ENCODE measurements at regions not wholly inside any gene's neighbourhood (a gene's known extent, or its start where the extent isn't known, plus 50 kb on each side); places are given as distances from the start of the nearest gene placed in this dataset.

- no peaks in the 10 kb centered on the region for H3F3A ChIP-seq (ENCODE audit: low read length, unreplicated experiment)
- peaks cover 3% of the 10 kb centered on the region for H3K4me1 ChIP-seq (ENCODE audit: insufficient read depth, low read length)
- H3K27ac ChIP-seq (ENCODE audit: low read length) = no peak overlapping the region
- CTCF ChIA-PET = no interaction called here
- no TSS peak for BruUV-seq (replicated peaks)
- intact Hi-C loops (cut with micrococcal nuclease) = no loop called here
- ATAC-seq = no peak
- H3K9ac ChIP-seq (ENCODE audit: low read length) = no peak overlapping the region
- H2AFZ ChIP-seq (ENCODE audit: low read length) = no peak overlapping the region
- no peaks in the 10 kb centered on the region for H3K9me3 ChIP-seq (ENCODE audit: low read length)
- no peaks in the 10 kb centered on the region for H4K20me1 ChIP-seq (ENCODE audit: low read length)
- TF ChIP-seq EZH2 (IDR thresholded peaks at IDR 0.05; ENCODE audit: low read length, unreplicated experiment) (no peak), EZH2phosphoT487 (IDR thresholded peaks at IDR 0.05; ENCODE audit: borderline replicate concordance, low read length) (no peak)
- TF ChIP-seq, protein P1, sequence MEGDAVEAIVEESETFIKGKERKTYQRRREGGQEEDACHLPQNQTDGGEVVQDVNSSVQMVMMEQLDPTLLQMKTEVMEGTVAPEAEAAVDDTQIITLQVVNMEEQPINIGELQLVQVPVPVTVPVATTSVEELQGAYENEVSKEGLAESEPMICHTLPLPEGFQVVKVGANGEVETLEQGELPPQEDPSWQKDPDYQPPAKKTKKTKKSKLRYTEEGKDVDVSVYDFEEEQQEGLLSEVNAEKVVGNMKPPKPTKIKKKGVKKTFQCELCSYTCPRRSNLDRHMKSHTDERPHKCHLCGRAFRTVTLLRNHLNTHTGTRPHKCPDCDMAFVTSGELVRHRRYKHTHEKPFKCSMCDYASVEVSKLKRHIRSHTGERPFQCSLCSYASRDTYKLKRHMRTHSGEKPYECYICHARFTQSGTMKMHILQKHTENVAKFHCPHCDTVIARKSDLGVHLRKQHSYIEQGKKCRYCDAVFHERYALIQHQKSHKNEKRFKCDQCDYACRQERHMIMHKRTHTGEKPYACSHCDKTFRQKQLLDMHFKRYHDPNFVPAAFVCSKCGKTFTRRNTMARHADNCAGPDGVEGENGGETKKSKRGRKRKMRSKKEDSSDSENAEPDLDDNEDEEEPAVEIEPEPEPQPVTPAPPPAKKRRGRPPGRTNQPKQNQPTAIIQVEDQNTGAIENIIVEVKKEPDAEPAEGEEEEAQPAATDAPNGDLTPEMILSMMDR (conservative IDR thresholded peaks at IDR 0.05; ENCODE audit: low read depth, low read length) = no peak
- H3K36me3 ChIP-seq (ENCODE audit: low read depth, low read length) = no peaks in the 10 kb centered on the region
- H3K4me2 ChIP-seq (ENCODE audit: low read length) = no peak overlapping the region
- H3K79me2 ChIP-seq (ENCODE audit: low read length) = no peaks in the 10 kb centered on the region
- POLR2A ChIA-PET (ENCODE audit: unreplicated experiment) = no interaction called here
- DNase-seq = no peak
- H3K4me3 ChIP-seq (ENCODE audit: low read length) = no peak overlapping the region
- H3K9me2 ChIP-seq (replicated peaks; ENCODE audit: low read length) = no peaks in the 10 kb centered on the region
- H3K27me3 ChIP-seq (ENCODE audit: low read length) = no peaks in the 10 kb centered on the region
Measured at GRCh38 chr12:89206390-89206789, 145.9 kb downstream of the DUSP6 start.

DNA sequence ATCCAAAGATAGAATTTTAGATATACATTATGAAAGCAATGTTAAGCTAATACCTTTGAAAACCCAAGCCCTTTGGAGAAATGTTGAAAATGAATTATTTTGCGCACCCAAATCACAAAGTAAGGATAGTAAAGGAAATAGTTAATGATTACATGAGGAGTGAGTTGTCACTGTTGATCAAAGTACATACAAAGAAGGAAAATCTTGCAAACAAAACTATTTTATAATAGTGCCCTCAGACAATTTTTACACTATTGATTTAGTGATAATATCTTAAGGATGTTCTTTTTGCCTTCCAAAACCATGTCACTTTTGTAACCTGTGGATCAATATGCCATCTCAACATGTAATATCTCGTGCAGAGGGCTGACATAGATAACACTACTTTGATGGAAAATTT lies 146.8 kb downstream of the DUSP6 start:
- TF ChIP-seq EZH2 (IDR thresholded peaks at IDR 0.05; ENCODE audit: low read length, unreplicated experiment) = no peak
- TF ChIP-seq, protein P1 (conservative IDR thresholded peaks at IDR 0.05; ENCODE audit: low read depth, low read length) = no peak
- BruUV-seq (replicated peaks) = no TSS peak
- Histone ChIP-seq H3K36me3 (ENCODE audit: low read depth, low read length) (no peaks in the 10 kb centered on the region), H3K9me2 (replicated peaks; ENCODE audit: low read length) (no peaks in the 10 kb centered on the region), H3K4me3 (ENCODE audit: low read length) (no peak overlapping the region), H3F3A (ENCODE audit: low read length, unreplicated experiment) (no peaks in the 10 kb centered on the region), H3K27ac (ENCODE audit: low read length) (no peak overlapping the region), H3K4me2 (ENCODE audit: low read length) (no peak overlapping the region), H3K27me3 (ENCODE audit: low read length) (no peaks in the 10 kb centered on the region), H3K4me1 (ENCODE audit: insufficient read depth, low read length) (no peaks in the 10 kb centered on the region), H3K9me3 (ENCODE audit: low read length) (no peaks in the 10 kb centered on the region), H3K79me2 (ENCODE audit: low read length) (no peaks in the 10 kb centered on the region), H4K20me1 (ENCODE audit: low read length) (no peaks in the 10 kb centered on the region), H2AFZ (ENCODE audit: low read length) (no peak overlapping the region), H3K9ac (ENCODE audit: low read length) (no peak overlapping the region)
- ChIA-PET POLR2A (ENCODE audit: unreplicated experiment) (no interaction called here), CTCF (no interaction called here)
- no peak for DNase-seq
- intact Hi-C loops (cut with micrococcal nuclease) = no loop called here
- ATAC-seq = no peak

GRCh38 chr12:89203144-89203543 lies 149.2 kb downstream of the DUSP6 start:
- intact Hi-C loops (cut with micrococcal nuclease) = no loop called here
- no peaks in the 10 kb centered on the region for H3K79me2 ChIP-seq (ENCODE audit: low read length)
- no peak overlapping the region for H3K9ac ChIP-seq (ENCODE audit: low read length)
- POLR2A ChIA-PET (ENCODE audit: unreplicated experiment) = interaction anchor here (0.6 kb wide), 1 partner anchor 307 kb away, joined by 3 read pairs; no protein-coding TSS in a partner anchor
- H3K27me3 ChIP-seq (ENCODE audit: low read length) = no peaks in the 10 kb centered on the region
- H4K20me1 ChIP-seq (ENCODE audit: low read length) = no peaks in the 10 kb centered on the region
- ATAC-seq = no peak
- CTCF ChIA-PET = no interaction called here
- H3K9me3 ChIP-seq (ENCODE audit: low read length) = no peaks in the 10 kb centered on the region
- DNase-seq = no peak
- no peak overlapping the region for H3K4me3 ChIP-seq (ENCODE audit: low read length)
- no peak overlapping the region for H3K27ac ChIP-seq (ENCODE audit: low read length)
- H3K4me1 ChIP-seq (ENCODE audit: insufficient read depth, low read length) = no peaks in the 10 kb centered on the region
- H3F3A ChIP-seq (ENCODE audit: low read length, unreplicated experiment) = no peaks in the 10 kb centered on the region
- no peaks in the 10 kb centered on the region for H3K36me3 ChIP-seq (ENCODE audit: low read depth, low read length)
- H2AFZ ChIP-seq (ENCODE audit: low read length) = no peak overlapping the region
- no peak for TF ChIP-seq EZH2 (IDR thresholded peaks at IDR 0.05; ENCODE audit: low read length, unreplicated experiment)
- no peak for TF ChIP-seq EZH2phosphoT487 (IDR thresholded peaks at IDR 0.05; ENCODE audit: borderline replicate concordance, low read length)
- TF ChIP-seq, protein P1 (conservative IDR thresholded peaks at IDR 0.05; ENCODE audit: low read depth, low read length) = no peak
- H3K4me2 ChIP-seq (ENCODE audit: low read length) = no peak overlapping the region
- H3K9me2 ChIP-seq (replicated peaks; ENCODE audit: low read length) = no peaks in the 10 kb centered on the region
- no TSS peak for BruUV-seq (replicated peaks)
